Superior temporal gyrus (tissue), 1 donor: ENCODE measurements at regions not wholly inside any gene's neighbourhood (a gene's known extent, or its start where the extent isn't known, plus 50 kb on each side); places are given as distances from the start of the nearest gene placed in this dataset.
"Not testable (repeated sequence)": the region's sequence is repeated elsewhere in the genome, so short reads cannot be mapped to it uniquely, and the experiment has no call there.

Source experiments
- DNase-seq: peaks from one replicate; pipeline ENCODE4 v3.0.0-alpha.2; 2016; ENCODE audit errors: extremely low spot score

GRCh38 chr13:86425170-86425815, 626.1 kb upstream of the SLITRK6 start:
- DNase-seq: no peak

DNA sequence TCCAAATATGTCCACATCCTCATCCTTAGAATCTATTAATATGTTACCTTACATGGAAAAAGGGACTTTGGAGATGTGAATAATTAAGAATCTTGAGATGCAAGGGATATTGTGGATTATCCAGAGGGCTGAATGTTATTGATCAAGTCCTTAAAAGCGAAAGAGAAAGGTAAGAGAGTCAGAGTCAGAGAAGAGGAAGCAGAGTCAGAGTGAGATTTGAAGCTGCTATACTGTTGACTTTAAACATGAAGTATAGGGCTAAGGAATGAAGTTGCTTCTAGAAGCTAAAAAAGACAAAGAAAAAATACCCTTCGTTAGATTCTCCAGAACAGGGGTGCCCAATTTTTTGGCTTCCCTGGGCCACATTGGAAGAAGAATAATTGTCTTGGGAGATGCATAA, 627.2 kb upstream of the SLITRK6 start:
- no peak for DNase-seq

- no peak for DNase-seq
These were observed 630.5 kb upstream of the SLITRK6 start for GRCh38 chr13:86429756-86430155.

GRCh38 chr13:86438034-86438433, 638.8 kb upstream of the SLITRK6 start:
- no peak for DNase-seq

GRCh38 chr13:86445206-86445605, 646.0 kb upstream of the SLITRK6 start:
- no peak for DNase-seq

DNA sequence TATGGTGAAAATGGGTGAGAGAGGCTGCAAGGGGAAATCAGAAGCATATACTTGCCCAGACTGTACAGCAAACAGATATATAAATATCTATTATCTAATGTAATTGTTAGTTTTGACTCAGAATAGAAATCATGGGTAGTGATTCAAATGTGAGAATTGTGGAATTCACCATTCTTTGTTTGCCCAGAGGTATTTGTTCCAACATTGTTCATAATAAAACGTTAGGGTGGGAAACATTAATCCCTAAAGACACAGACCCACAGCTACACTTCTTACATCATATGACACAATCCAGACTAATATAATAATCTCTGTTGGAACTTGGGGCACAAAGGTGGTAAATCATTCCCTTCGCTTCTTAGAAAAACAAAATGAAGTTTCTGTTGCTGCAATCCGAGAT, 646.5 kb upstream of the SLITRK6 start:
- DNase-seq: no peak

DNA sequence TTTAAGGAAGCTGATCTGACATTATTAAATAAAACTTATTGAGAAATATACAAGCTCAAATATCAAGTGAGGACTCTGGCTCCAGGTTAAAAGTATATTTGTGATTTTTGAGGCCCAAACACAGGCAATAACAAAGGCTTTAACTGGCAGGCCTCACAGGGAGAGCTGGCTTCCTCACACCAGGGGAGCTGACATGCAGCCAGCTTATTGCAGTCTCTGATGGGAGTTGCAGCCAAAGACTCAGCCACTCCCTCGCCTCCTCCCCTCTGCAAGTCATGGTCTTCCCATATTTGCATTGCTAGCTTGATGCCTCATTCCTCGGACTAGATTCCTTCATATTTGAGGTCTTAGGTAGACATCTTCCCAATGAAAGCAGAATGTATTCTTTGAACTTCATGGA, 647.1 kb upstream of the SLITRK6 start:
- no peak for DNase-seq

GRCh38 chr13:86447479-86447878, 648.3 kb upstream of the SLITRK6 start:
- DNase-seq: no peak

GRCh38 chr13:86462011-86462410, 662.8 kb upstream of the SLITRK6 start:
- DNase-seq: no peak

DNA sequence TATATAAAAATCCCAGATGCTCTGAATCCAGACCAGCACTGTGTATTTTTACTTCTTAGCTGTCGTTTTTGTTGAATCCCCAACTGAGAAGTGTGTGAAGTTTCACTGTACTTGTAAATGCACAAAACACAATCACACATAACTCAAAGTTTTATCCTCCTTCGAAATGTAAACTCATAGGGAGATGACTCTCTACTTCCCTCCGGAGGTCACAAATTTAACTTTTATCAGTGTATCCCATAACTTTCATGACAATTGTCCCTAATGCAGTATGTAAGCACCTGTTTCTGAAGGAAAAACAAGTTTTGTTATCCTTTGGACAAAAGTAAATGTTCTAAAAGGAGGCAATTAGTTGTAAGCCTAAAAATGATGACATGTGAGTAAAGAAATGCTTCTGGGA, 665.0 kb upstream of the SLITRK6 start:
- DNase-seq: no peak

GRCh38 chr13:86474971-86475370, 675.8 kb upstream of the SLITRK6 start:
- no peak for DNase-seq

DNA sequence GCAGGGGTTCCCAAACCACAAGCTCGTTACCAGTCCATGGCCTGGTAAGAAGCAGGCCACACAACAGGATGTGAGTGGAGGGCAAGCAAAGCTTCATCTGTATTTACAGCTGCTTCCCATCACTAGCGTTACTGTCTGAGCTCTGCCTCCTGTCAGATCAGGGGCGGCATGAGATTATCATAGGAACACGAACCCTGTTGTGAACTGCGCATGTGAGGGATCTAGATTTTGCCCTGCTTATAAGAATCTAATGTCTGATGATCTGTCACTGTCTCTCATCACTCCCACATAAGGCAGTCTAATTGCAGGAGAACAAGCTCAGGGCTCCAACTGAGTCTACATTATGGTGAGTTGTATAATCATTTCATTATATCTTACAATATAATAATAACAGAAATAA, 677.4 kb upstream of the SLITRK6 start:
- DNase-seq: no peak

DNA sequence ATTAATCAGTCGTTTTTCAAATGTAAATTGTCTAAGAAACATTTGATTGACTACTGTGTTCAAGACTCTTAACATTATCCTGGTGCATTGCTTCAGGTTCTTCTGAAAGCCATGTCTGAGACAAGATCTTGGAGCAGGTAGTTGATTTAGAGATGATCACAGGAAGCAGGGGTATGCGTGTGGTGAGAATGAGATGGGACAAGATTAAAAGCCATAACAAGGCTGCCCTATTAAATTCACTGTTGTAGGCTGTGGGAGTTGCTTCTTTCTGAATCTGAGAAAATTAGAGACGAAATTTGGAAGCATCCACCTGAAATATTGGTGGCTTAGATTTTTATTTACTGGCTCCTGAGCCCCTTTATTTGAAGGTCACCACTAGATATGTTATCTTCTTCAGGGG, 687.4 kb upstream of the SLITRK6 start:
- no peak for DNase-seq

- DNase-seq: no peak
These were observed 691.9 kb upstream of the SLITRK6 start for GRCh38 chr13:86491121-86491520.

- not testable (repeated sequence) for DNase-seq
These were observed 702.7 kb upstream of the SLITRK6 start for GRCh38 chr13:86501931-86502330.

DNA sequence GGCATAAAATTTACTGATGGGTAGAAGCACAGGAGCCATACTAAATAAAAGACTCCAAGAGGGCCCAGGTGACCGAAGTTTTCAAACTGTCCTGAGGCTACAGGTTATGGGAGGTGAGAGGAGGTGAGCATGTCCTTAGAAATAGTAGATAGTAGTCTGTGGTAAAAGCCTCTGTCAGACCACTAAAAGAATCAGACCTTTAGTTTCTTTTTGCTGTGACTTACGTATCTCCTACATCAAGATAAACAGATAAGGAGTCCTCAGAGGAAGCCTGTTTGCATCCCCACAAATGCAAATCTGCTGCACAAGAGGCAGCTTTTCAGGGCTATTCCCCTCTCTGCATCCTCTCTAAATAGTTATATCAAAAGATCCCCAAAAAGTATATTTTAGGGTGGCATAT, 711.6 kb upstream of the SLITRK6 start:
- no peak for DNase-seq

DNA sequence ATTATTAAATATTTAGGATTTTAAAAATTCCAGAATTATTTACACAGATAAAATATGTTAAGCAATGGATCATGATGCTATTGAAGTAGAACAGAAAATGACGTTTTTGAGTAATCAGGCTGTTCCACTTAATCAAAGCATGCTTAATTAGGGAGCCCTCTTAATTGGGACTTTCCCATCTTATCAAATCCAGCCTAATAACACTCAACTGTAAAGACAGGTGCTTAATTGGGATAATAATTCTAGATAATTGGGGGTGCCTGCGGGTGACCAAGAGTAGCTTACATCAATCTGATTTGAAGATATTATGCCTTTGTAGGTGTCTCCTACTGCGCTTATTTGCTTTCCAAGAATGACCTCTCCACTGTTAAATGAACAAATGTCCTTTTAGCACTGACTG, 742.2 kb upstream of the SLITRK6 start:
- DNase-seq: no peak

DNA sequence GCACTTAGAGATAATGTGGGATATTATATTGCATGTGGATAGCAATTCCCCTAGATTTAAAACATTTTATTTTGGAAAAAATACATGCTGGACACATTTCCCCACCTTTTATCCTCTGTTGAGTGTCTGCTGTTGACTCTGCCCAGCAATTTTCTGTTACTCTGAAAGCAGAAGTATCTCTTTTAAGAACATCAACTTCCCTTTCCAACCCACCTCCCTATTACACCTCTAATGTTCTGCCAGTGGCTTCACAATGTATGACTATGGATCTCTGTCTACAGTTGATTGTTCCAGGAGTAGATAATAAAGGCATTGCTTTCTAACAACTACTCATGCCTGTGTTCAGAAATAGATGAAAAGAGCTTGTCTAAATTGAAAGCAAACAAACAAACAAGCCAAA, 754.8 kb upstream of the SLITRK6 start:
- no peak for DNase-seq

- no peak for DNase-seq
These were observed 760.7 kb upstream of the SLITRK6 start for GRCh38 chr13:86559901-86560300.

DNA sequence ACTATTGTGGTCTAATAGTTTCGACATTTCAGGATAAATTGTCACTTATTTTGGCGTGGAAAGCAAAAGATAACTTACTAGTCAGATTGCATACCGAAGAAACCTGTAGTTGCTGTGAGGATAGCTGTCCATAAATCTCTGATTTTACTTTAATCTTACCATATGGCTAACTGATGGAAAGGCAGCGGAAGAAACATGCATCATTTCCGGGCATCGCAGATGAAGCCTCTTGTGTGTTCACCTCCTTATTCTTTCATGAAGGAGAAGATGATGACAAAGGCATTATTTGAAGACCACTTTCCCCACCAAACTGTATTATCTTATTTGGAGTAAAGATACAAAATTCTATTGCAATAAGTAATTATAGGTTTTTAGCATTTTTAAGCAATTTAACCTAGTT, 763.6 kb upstream of the SLITRK6 start:
- DNase-seq: no peak

GRCh38 chr13:86563308-86563707, 764.1 kb upstream of the SLITRK6 start:
- DNase-seq: no peak

DNA sequence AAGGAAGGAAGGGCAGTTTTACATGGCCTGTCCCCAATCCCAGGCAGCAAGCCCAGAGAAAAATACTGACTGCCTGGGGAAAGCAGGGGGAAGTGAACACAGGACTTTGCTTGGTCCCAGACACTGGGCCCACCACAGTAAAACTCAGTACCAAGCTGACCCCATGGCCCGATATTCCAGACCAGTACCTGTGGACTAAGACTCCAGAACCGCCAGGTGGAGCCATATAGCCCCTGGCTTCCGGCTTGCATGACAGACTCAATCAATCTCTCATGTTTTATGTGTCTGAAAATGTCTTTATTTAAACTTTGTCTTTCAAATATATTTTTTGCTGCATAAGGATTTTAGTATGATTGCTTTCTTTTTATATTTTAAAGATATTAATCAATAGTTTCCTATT, 767.9 kb upstream of the SLITRK6 start:
- DNase-seq: no peak

- DNase-seq: no peak
These were observed 769.9 kb upstream of the SLITRK6 start for GRCh38 chr13:86569119-86569518.

DNA sequence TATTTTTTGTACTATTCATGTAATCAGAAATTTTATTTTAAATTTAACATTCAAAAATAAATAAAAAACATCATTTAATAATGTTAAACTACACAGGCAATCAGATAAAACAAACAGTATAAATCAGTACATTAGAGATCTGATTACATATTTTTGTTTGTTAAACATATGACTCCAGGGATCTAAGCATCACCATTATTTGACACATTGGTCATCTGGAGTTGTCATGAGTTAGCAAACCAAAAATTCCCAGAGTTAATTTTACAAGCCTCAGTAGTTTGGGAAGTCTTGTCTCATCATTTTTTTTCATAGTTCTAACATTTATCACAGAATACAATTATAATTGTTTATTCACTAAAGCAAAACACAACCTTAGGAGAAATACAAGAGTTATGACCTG, 770.8 kb upstream of the SLITRK6 start:
- no peak for DNase-seq
